GM12878 (cell line): ENCODE measurements at regions not wholly inside any gene's neighbourhood (a gene's known extent, or its start where the extent isn't known, plus 50 kb on each side); places are given as distances from the start of the nearest gene placed in this dataset.

Experiments
- ATAC-seq: fragments of 200-7000 bp; cut with Tn5 transposase; 3 replicates; pipeline ENCODE4 v1.9.1; 2020; ENCODE audit warnings: mild to moderate bottlenecking, moderate library complexity
- BruUV-seq: library from RNA; stranded (reverse); fragments of 400-500 nt; replicated peaks from 2 replicates; lab custom pipeline; 2021; lab: Mats Ljungman, UMichigan
- CTCF ChIA-PET: fragments of 300-600 bp; sonication (Branson Sonifier 250); formaldehyde crosslinking; extraction: SDS; loops from one replicate; lab custom pipeline; 2021; ENCODE audit warnings: inconsistent platforms; lab: Yijun Ruan, JAX
- POLR2A ChIA-PET: fragments of 350-600 bp; formaldehyde crosslinking; extraction: SDS; loops from one replicate; lab custom pipeline; 2021; ENCODE audit warnings: inconsistent platforms; lab: Charles Lee
- RAD21 ChIA-PET: fragments of 300-600 bp; sonication (Branson Sonifier 250); formaldehyde crosslinking; loops from one replicate; lab custom pipeline; 2023; ENCODE audit warnings: antibody characterized with exemption; ENCODE audit not compliant: unreplicated experiment; lab: Charles Lee
- SMC1A ChIA-PET: fragments of 300-600 bp; sonication (Branson Sonifier 250); formaldehyde crosslinking; loops from one replicate; lab custom pipeline; 2023; ENCODE audit not compliant: unreplicated experiment, uncharacterized antibody; lab: Charles Lee
- DNase-seq: peaks from one replicate; pipeline ENCODE4 v3.0.0-alpha.2; 2011; ENCODE audit warnings: low read depth, low spot score
- FAIRE-seq: peaks from 3 replicates; lab custom pipeline; 2011; peaks lifted over from hg19 to GRCh38; lab: Jason Lieb, UNC
- H2AFZ ChIP-seq: 2 replicates; pipeline ENCODE4 v1.6.0; 2011; ENCODE audit warnings: low read depth, low read length, control low read depth; ENCODE audit not compliant: control insufficient read depth
- H3K27ac ChIP-seq: 2 replicates; pipeline ENCODE4 v1.5.1; 2011; ENCODE audit warnings: control low read depth; ENCODE audit not compliant: control insufficient read depth, insufficient read depth
- H3K27me3 ChIP-seq, 2 experiments: replicated peaks in 1 of 2; 2 replicates each; pipeline versions ENCODE4 v1.6.0 to v1.6.1; 2011; ENCODE audit warnings: low read length in 1 of 2; ENCODE audit not compliant: control insufficient read depth in 2 of 2, insufficient read depth in 2 of 2
- H3K36me3 ChIP-seq, 2 experiments: 2 replicates each; pipeline ENCODE4 v1.5.1; 2011; ENCODE audit warnings: low read length in 1 of 2; ENCODE audit not compliant: control insufficient read depth in 2 of 2, insufficient read depth in 2 of 2
- H3K4me1 ChIP-seq: 2 replicates; pipeline ENCODE4 v1.6.1; 2011; ENCODE audit warnings: mild to moderate bottlenecking, low read length, moderate library complexity, mixed read lengths; ENCODE audit not compliant: control insufficient read depth, insufficient read depth
- H3K4me2 ChIP-seq: 2 replicates; pipeline ENCODE4 v1.6.0; 2011; ENCODE audit warnings: control low read depth; ENCODE audit not compliant: control insufficient read depth, insufficient read depth
- H3K4me3 ChIP-seq: fragments of 200-600 bp; sonication (generic); 2 replicates; pipeline ENCODE4 v1.5.1; 2016
- H3K79me2 ChIP-seq: 2 replicates; pipeline ENCODE4 v1.6.0; 2011; ENCODE audit warnings: low read length; ENCODE audit not compliant: control insufficient read depth, insufficient read depth
- H3K9ac ChIP-seq: 2 replicates; pipeline ENCODE4 v1.8.0; 2011; ENCODE audit warnings: low read length, control low read depth, mixed read lengths; ENCODE audit not compliant: control insufficient read depth, insufficient read depth
- H3K9me3 ChIP-seq: replicated peaks from 3 replicates; pipeline ENCODE4 v1.5.1; 2011; ENCODE audit warnings: mild to moderate bottlenecking, low read length; ENCODE audit not compliant: control insufficient read depth, insufficient read depth
- H4K20me1 ChIP-seq: 2 replicates; pipeline ENCODE4 v1.6.0; 2011; ENCODE audit not compliant: control insufficient read depth, insufficient read depth
- ATF3 ChIP-seq: IDR thresholded peaks from 2 replicates; pipeline ENCODE4 v1.6.1; 2011; ENCODE audit warnings: low read depth, mild to moderate bottlenecking, low read length, moderate library complexity, borderline replicate concordance; ENCODE audit errors: extremely low read depth
- BHLHE40 ChIP-seq, 2 experiments: fragments of 450-650 bp in 1 of 2; IDR thresholded peaks; 2 replicates each; pipeline ENCODE4 v1.6.1; 2011 to 2017; ENCODE audit warnings: low read depth in 2 of 2, borderline replicate concordance in 1 of 2, improper control_type of control experiment in 1 of 2, low read length in 1 of 2, mild to moderate bottlenecking in 1 of 2
- DPF2 ChIP-seq: fragments of 450-650 bp; IDR thresholded peaks from 2 replicates; pipeline ENCODE4 v1.6.1; 2017; ENCODE audit warnings: mild to moderate bottlenecking
- HSF1 ChIP-seq: fragments of 150-350 bp; IDR thresholded peaks from 2 replicates; pipeline ENCODE4 v1.6.1; 2014; ENCODE audit warnings: mild to moderate bottlenecking, low read depth, low read length
- MAX ChIP-seq: IDR thresholded peaks from 2 replicates; pipeline ENCODE4 v1.6.1; 2012; ENCODE audit warnings: low read depth, low read length, improper control_type of control experiment
- MEF2A ChIP-seq: IDR thresholded peaks from 2 replicates; pipeline ENCODE4 v1.6.1; 2011; ENCODE audit warnings: low read depth, mild to moderate bottlenecking, low read length, moderate library complexity; ENCODE audit not compliant: insufficient read depth
- PKNOX1 ChIP-seq: fragments of 450-650 bp; IDR thresholded peaks from 2 replicates; pipeline ENCODE4 v1.6.1; 2016; ENCODE audit warnings: mild to moderate bottlenecking
- POLR2AphosphoS2 ChIP-seq: IDR thresholded peaks from 2 replicates; pipeline ENCODE4 v1.6.1; 2011; ENCODE audit warnings: low read depth, mild to moderate bottlenecking, low read length, improper control_type of control experiment, moderate library complexity
- POU2F2 ChIP-seq: IDR thresholded peaks from 3 replicates; pipeline ENCODE4 v1.6.1; 2011; ENCODE audit warnings: low read depth, mild to moderate bottlenecking, low read length, borderline replicate concordance
- RCOR1 ChIP-seq: conservative IDR thresholded peaks from 2 replicates; pipeline ENCODE4 v1.6.1; 2012; ENCODE audit warnings: low read depth, low read length, improper control_type of control experiment
- SMARCA5 ChIP-seq: fragments of 450-650 bp; IDR thresholded peaks from 2 replicates; pipeline ENCODE4 v1.6.1; 2017; ENCODE audit warnings: mild to moderate bottlenecking
- SREBF1 ChIP-seq: IDR thresholded peaks from 2 replicates; pipeline ENCODE4 v1.6.1; 2012; ENCODE audit warnings: mild to moderate bottlenecking, low read length
- TCF3 ChIP-seq: IDR thresholded peaks from 2 replicates; pipeline ENCODE4 v1.6.1; 2012; ENCODE audit warnings: low read depth, mild to moderate bottlenecking, low read length, borderline replicate concordance; ENCODE audit not compliant: insufficient read depth
- WGBS: methylation state at CpG from one replicate; pipeline ENCODE4 v1.1.6; 2016; ENCODE audit warnings: low lambda C conversion rate; ENCODE audit not compliant: insufficient replicate concordance, insufficient coverage; ENCODE audit errors: missing lambda C conversion rate; 5-methylcytosine and 5-hydroxymethylcytosine counted together
- in situ Hi-C: fragments of 300-500 bp; cut with MboI; formaldehyde crosslinking; loops from 9 replicates; pipeline ENCODE4 v1.14.3; 2018; ENCODE audit warnings: mixed read lengths
- intact Hi-C: fragments of 100-400 bp; cut with micrococcal nuclease; formaldehyde crosslinking; loops from one replicate; pipeline ENCODE4 v1.14.2; 2022; ENCODE audit not compliant: unreplicated experiment

- Histone ChIP-seq H3K9me3 (no peaks in the 10 kb centered on the region), H3K27me3 (no peaks in the 10 kb centered on the region), H3K4me1 (no peaks in the 10 kb centered on the region), H3K4me2 (no peak overlapping the region), H3K27ac (no peak overlapping the region), H3K79me2 (no peaks in the 10 kb centered on the region), H3K9ac (no peak overlapping the region), H3K4me3 (no peak overlapping the region), H3K36me3 (no peaks in the 10 kb centered on the region), H2AFZ (no peak overlapping the region), H4K20me1 (no peaks in the 10 kb centered on the region)
- DNase-seq (no peak), FAIRE-seq (no peak), ATAC-seq (no peak)
- TF ChIP-seq PKNOX1 (no peak), ATF3 (no peak), TCF3 (no peak), SMARCA5 (no peak), DPF2 (no peak), POU2F2 (no peak), HSF1 (no peak), MEF2A (no peak), RCOR1 (no peak), SREBF1 (no peak), POLR2AphosphoS2 (no peak), BHLHE40 (IDR thresholded peaks at IDR 0.05; ENCODE audit: borderline replicate concordance in 1 of 2, low read depth in 2 of 2, low read length in 1 of 2) (no peak), MAX (no peak)
- RAD21 ChIA-PET, result no interaction called here
- no TSS peak for BruUV-seq
- WGBS, result 44% methylated on average over 4 of the region's 4 CpGs
- intact Hi-C loops (no loop called here), in situ Hi-C loops (no loop called here)
- SMC1A ChIA-PET, result no interaction called here
- POLR2A ChIA-PET, result no interaction called here
- CTCF ChIA-PET, result no interaction called here
These were observed 604.2 kb upstream of the ZEB2 start for GRCh38 chr2:145124085-145124484.
